IMR-90 (cell line): ENCODE measurements at regions not wholly inside any gene's neighbourhood (a gene's known extent, or its start where the extent isn't known, plus 50 kb on each side); places are given as distances from the start of the nearest gene placed in this dataset.

Experiments
- ATAC-seq: fragments of 200-7000 bp; cut with Tn5 transposase; 2 replicates; pipeline ENCODE4 v1.9.1; 2020; ENCODE audit warnings: low read depth, mild to moderate bottlenecking, moderate library complexity
- BruUV-seq: library from RNA; stranded (reverse); fragments of 400-500 nt; replicated peaks from 2 replicates; lab custom pipeline; 2021; lab: Mats Ljungman, UMichigan
- CTCF ChIA-PET: fragments of 300-600 bp; formaldehyde crosslinking; extraction: SDS; loops from one replicate; lab custom pipeline; 2021; ENCODE audit warnings: antibody characterized with exemption; lab: Yijun Ruan, JAX
- POLR2A ChIA-PET: fragments of 300-600 bp; sonication (Branson Sonifier 250); formaldehyde crosslinking; loops from one replicate; lab custom pipeline; 2022; ENCODE audit warnings: antibody characterized with exemption; ENCODE audit not compliant: unreplicated experiment; lab: Charles Lee
- DNase-seq: peaks from one replicate; pipeline ENCODE4 v3.0.0; 2013
- H2AFZ ChIP-seq: replicated peaks from 2 replicates; pipeline ENCODE3; 2013; ENCODE audit warnings: low read length, mild to moderate bottlenecking; ENCODE audit not compliant: poor library complexity
- H2AK5ac ChIP-seq: 2 replicates; pipeline ENCODE4 v1.6.1; 2013; ENCODE audit warnings: low read depth, low read length, inconsistent platforms
- H2AK9ac ChIP-seq: replicated peaks from 2 replicates; pipeline ENCODE3; 2013; ENCODE audit warnings: mild to moderate bottlenecking, low read depth, low read length, moderate library complexity; ENCODE audit not compliant: poor library complexity
- H2BK120ac ChIP-seq: 2 replicates; pipeline ENCODE4 v1.6.1; 2013; ENCODE audit warnings: low read depth, low read length, inconsistent platforms
- H2BK15ac ChIP-seq: 3 replicates; pipeline ENCODE4 v1.6.1; 2013; ENCODE audit warnings: low read depth, low read length, inconsistent platforms
- H2BK20ac ChIP-seq: 2 replicates; pipeline ENCODE4 v1.6.1; 2013; ENCODE audit warnings: low read depth, mild to moderate bottlenecking, inconsistent platforms, low read length, moderate library complexity
- H2BK5ac ChIP-seq: 2 replicates; pipeline ENCODE4 v1.6.1; 2013; ENCODE audit warnings: mild to moderate bottlenecking, low read depth, low read length, inconsistent platforms; ENCODE audit not compliant: poor library complexity, severe bottlenecking
- H3K14ac ChIP-seq: replicated peaks from 2 replicates; pipeline ENCODE4 v1.6.1; 2013; ENCODE audit warnings: low read depth, low read length, inconsistent platforms
- H3K18ac ChIP-seq: 2 replicates; pipeline ENCODE4 v1.6.1; 2013; ENCODE audit warnings: low read depth, low read length, control low read depth
- H3K23ac ChIP-seq: 2 replicates; pipeline ENCODE4 v1.6.1; 2013; ENCODE audit warnings: low read depth, low read length, inconsistent platforms
- H3K27ac ChIP-seq: 2 replicates; pipeline ENCODE4 v1.5.1; 2013; ENCODE audit warnings: mild to moderate bottlenecking, control low read depth, low read length; ENCODE audit not compliant: insufficient read depth
- H3K27me3 ChIP-seq: 2 replicates; pipeline ENCODE4 v1.6.1; 2013; ENCODE audit warnings: low read length; ENCODE audit not compliant: control insufficient read depth, insufficient read depth
- H3K36me3 ChIP-seq: 2 replicates; pipeline ENCODE4 v1.6.1; 2013; ENCODE audit warnings: low read length, mixed read lengths; ENCODE audit not compliant: control insufficient read depth, insufficient read depth
- H3K4ac ChIP-seq: 2 replicates; pipeline ENCODE4 v1.6.1; 2013; ENCODE audit warnings: low read depth, low read length, inconsistent platforms
- H3K4me1 ChIP-seq: 2 replicates; pipeline ENCODE4 v1.6.1; 2013; ENCODE audit warnings: low read length, mixed read lengths; ENCODE audit not compliant: control insufficient read depth, insufficient read depth
- H3K4me2 ChIP-seq: 2 replicates; pipeline ENCODE4 v1.6.1; 2013; ENCODE audit warnings: low read depth, mild to moderate bottlenecking, control low read depth, low read length, moderate library complexity
- H3K4me3 ChIP-seq: 2 replicates; pipeline ENCODE4 v1.5.1; 2013; ENCODE audit warnings: low read depth, mild to moderate bottlenecking, control low read depth, low read length, moderate library complexity; ENCODE audit not compliant: insufficient read depth
- H3K56ac ChIP-seq: 2 replicates; pipeline ENCODE4 v1.6.1; 2013; ENCODE audit warnings: low read length, inconsistent platforms; ENCODE audit not compliant: insufficient read depth; ENCODE audit errors: extremely low read depth
- H3K79me1 ChIP-seq, 2 experiments: 2 replicates each; pipeline ENCODE4 v1.6.1; 2013; ENCODE audit warnings: low read length in 2 of 2, inconsistent platforms in 1 of 2, low read depth in 1 of 2
- H3K9ac ChIP-seq: 2 replicates; pipeline ENCODE4 v1.6.1; 2013; ENCODE audit warnings: low read depth, low read length, control low read depth
- H3K9me1 ChIP-seq: 2 replicates; pipeline ENCODE4 v1.6.1; 2013; ENCODE audit warnings: low read length, inconsistent platforms; ENCODE audit not compliant: insufficient read depth
- H3K9me3 ChIP-seq: 2 replicates; pipeline ENCODE4 v1.6.1; 2013; ENCODE audit warnings: low read length; ENCODE audit not compliant: control insufficient read depth, insufficient read depth
- H4K20me1 ChIP-seq: 2 replicates; pipeline ENCODE4 v1.6.1; 2013; ENCODE audit warnings: low read length, inconsistent platforms; ENCODE audit not compliant: insufficient read depth
- H4K5ac ChIP-seq: 2 replicates; pipeline ENCODE4 v1.6.1; 2013; ENCODE audit warnings: mild to moderate bottlenecking, low read depth, low read length, control low read depth
- H4K8ac ChIP-seq, 2 experiments: 2 replicates each; pipeline ENCODE4 v1.6.1; 2013; ENCODE audit warnings: low read depth in 2 of 2, low read length in 2 of 2, control low read depth in 1 of 2, inconsistent platforms in 1 of 2
- H4K91ac ChIP-seq: 2 replicates; pipeline ENCODE4 v1.6.1; 2013; ENCODE audit warnings: low read depth, low read length, inconsistent platforms; ENCODE audit not compliant: insufficient read depth
- BHLHE40 ChIP-seq: fragments of 150-350 bp; IDR thresholded peaks from 2 replicates; pipeline ENCODE4 v1.6.1; 2016; ENCODE audit warnings: mild to moderate bottlenecking, low read depth, low read length
- CEBPB ChIP-seq: IDR thresholded peaks from 2 replicates; pipeline ENCODE4 v1.6.1; 2012; ENCODE audit warnings: low read depth, low read length, improper control_type of control experiment
- CHD1 ChIP-seq: IDR thresholded peaks from 2 replicates; pipeline ENCODE4 v1.6.1; 2012; ENCODE audit warnings: low read depth, low read length, improper control_type of control experiment
- FOS ChIP-seq: fragments of 150-350 bp; IDR thresholded peaks from 2 replicates; pipeline ENCODE4 v1.6.1; 2016; ENCODE audit warnings: low read depth, low read length
- MAFK ChIP-seq: IDR thresholded peaks from 2 replicates; pipeline ENCODE4 v1.6.1; 2012; ENCODE audit warnings: low read depth, low read length, improper control_type of control experiment
- MAZ ChIP-seq: IDR thresholded peaks from 2 replicates; pipeline ENCODE4 v1.6.1; 2012; ENCODE audit warnings: low read depth, mild to moderate bottlenecking, low read length, improper control_type of control experiment, moderate library complexity, borderline replicate concordance
- MXI1 ChIP-seq: IDR thresholded peaks from 2 replicates; pipeline ENCODE4 v1.6.1; 2012; ENCODE audit warnings: low read depth, mild to moderate bottlenecking, low read length, moderate library complexity, borderline replicate concordance
- NFE2L2 ChIP-seq: fragments of 150-350 bp; IDR thresholded peaks from 2 replicates; pipeline ENCODE4 v1.6.1; 2016; ENCODE audit warnings: low read depth, mild to moderate bottlenecking, low read length
- POLR2A ChIP-seq: IDR thresholded peaks from 2 replicates; pipeline ENCODE4 v1.6.1; 2012; ENCODE audit warnings: mild to moderate bottlenecking, low read depth, low read length
- RAD21 ChIP-seq: IDR thresholded peaks from 2 replicates; pipeline ENCODE4 v1.6.1; 2012; ENCODE audit warnings: low read length, improper control_type of control experiment
- RCOR1 ChIP-seq: IDR thresholded peaks from 2 replicates; pipeline ENCODE4 v1.6.1; 2012; ENCODE audit warnings: mild to moderate bottlenecking, low read length, improper control_type of control experiment; ENCODE audit not compliant: insufficient replicate concordance
- RFX5 ChIP-seq: IDR thresholded peaks from 2 replicates; pipeline ENCODE4 v1.8.0; 2012; ENCODE audit warnings: low read depth, mild to moderate bottlenecking, low read length, moderate library complexity
- SMC3 ChIP-seq: fragments of 150-350 bp; IDR thresholded peaks from 2 replicates; pipeline ENCODE4 v1.6.1; 2016; ENCODE audit warnings: low read depth, mild to moderate bottlenecking, antibody characterized with exemption, low read length, moderate library complexity
- WGBS, 2 experiments: methylation state at CpG; one replicate each; pipeline versions ENCODE4 v1.1.5 to v1.1.7; 2013; ENCODE audit warnings: missing lambda C conversion rate in 2 of 2; ENCODE audit not compliant: insufficient read length in 1 of 2; ENCODE audit errors: extremely low coverage in 2 of 2; 5-methylcytosine and 5-hydroxymethylcytosine counted together
- dilution Hi-C: fragments of 300-500 bp; cut with HindIII; formaldehyde crosslinking; loops from one replicate; pipeline ENCODE4 v1.14.3; 2018; ENCODE audit warnings: low sequenced_read_pairs; ENCODE audit not compliant: unreplicated experiment
- in situ Hi-C: fragments of 300-500 bp; cut with MboI; formaldehyde crosslinking; loops from 3 replicates; pipeline ENCODE4 v1.14.3; 2019; ENCODE audit warnings: low sequenced_read_pairs, inconsistent platforms, mixed read lengths
- intact Hi-C: fragments of 100-400 bp; cut with micrococcal nuclease; formaldehyde crosslinking; loops from 2 replicates; pipeline ENCODE4 v1.10.0; 2022
- TF ChIP-seq, protein P1 (sequence below): fragments of 150-350 bp; IDR thresholded peaks from 2 replicates; pipeline ENCODE4 v1.6.1; 2016; ENCODE audit warnings: low read depth, mild to moderate bottlenecking, low read length, moderate library complexity, borderline replicate concordance
- TF ChIP-seq, protein P2 (sequence below): conservative IDR thresholded peaks from 2 replicates; pipeline ENCODE4 v1.5.1; 2012; ENCODE audit warnings: mild to moderate bottlenecking, low read depth, low read length, improper control_type of control experiment
- TF ChIP-seq, protein P3 (sequence below): fragments of 150-350 bp; IDR thresholded peaks from 2 replicates; pipeline ENCODE4 v1.6.1; 2017; ENCODE audit warnings: mild to moderate bottlenecking, antibody characterized with exemption, low read length, low read depth

DNA sequence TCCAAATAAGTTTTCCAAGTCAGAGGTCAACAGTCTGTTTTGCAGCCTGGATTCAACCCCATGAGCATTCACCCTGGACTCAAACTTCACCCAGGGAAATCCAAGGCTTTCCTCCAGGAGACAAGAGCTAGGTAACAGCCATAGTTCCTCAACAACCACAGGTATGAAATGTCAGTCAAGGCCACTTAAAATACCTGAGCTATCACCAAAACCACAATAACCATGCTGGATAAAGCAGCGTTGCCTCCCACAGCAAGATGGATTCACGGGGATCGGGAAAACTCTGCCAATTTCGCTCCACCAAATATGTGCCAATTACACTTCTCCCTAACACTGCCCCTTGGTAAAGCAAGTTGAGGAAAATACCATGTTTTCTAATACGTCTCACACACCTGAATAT is 444.1 kb upstream of the KLF6 start:
- H3K18ac ChIP-seq: no peak overlapping the region
- intact Hi-C loops (no loop called here), in situ Hi-C loops (no loop called here), dilution Hi-C loops (no loop called here)
- no peak overlapping the region for H3K56ac ChIP-seq
- TF ChIP-seq NFE2L2: no peak
- no peak for TF ChIP-seq MAZ
- TF ChIP-seq POLR2A: no peak
- TF ChIP-seq SMC3: no peak
- TF ChIP-seq MAFK: no peak
- no peak for TF ChIP-seq RCOR1
- TF ChIP-seq CHD1: no peak
- TF ChIP-seq, protein P1, sequence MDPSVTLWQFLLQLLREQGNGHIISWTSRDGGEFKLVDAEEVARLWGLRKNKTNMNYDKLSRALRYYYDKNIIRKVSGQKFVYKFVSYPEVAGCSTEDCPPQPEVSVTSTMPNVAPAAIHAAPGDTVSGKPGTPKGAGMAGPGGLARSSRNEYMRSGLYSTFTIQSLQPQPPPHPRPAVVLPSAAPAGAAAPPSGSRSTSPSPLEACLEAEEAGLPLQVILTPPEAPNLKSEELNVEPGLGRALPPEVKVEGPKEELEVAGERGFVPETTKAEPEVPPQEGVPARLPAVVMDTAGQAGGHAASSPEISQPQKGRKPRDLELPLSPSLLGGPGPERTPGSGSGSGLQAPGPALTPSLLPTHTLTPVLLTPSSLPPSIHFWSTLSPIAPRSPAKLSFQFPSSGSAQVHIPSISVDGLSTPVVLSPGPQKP: no peak
- no peak for TF ChIP-seq CEBPB
- no peak for TF ChIP-seq MXI1
- TF ChIP-seq RFX5: no peak
- TF ChIP-seq, protein P2, sequence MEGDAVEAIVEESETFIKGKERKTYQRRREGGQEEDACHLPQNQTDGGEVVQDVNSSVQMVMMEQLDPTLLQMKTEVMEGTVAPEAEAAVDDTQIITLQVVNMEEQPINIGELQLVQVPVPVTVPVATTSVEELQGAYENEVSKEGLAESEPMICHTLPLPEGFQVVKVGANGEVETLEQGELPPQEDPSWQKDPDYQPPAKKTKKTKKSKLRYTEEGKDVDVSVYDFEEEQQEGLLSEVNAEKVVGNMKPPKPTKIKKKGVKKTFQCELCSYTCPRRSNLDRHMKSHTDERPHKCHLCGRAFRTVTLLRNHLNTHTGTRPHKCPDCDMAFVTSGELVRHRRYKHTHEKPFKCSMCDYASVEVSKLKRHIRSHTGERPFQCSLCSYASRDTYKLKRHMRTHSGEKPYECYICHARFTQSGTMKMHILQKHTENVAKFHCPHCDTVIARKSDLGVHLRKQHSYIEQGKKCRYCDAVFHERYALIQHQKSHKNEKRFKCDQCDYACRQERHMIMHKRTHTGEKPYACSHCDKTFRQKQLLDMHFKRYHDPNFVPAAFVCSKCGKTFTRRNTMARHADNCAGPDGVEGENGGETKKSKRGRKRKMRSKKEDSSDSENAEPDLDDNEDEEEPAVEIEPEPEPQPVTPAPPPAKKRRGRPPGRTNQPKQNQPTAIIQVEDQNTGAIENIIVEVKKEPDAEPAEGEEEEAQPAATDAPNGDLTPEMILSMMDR: no peak
- TF ChIP-seq BHLHE40: no peak
- no peak for TF ChIP-seq FOS
- TF ChIP-seq, protein P3, sequence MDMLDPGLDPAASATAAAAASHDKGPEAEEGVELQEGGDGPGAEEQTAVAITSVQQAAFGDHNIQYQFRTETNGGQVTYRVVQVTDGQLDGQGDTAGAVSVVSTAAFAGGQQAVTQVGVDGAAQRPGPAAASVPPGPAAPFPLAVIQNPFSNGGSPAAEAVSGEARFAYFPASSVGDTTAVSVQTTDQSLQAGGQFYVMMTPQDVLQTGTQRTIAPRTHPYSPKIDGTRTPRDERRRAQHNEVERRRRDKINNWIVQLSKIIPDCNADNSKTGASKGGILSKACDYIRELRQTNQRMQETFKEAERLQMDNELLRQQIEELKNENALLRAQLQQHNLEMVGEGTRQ: no peak
- TF ChIP-seq RAD21: no peak
- no peak overlapping the region for H2BK5ac ChIP-seq
- H3K36me3 ChIP-seq: no peaks in the 10 kb centered on the region
- H4K8ac ChIP-seq: no peak overlapping the region
- H3K23ac ChIP-seq: no peak overlapping the region
- H3K14ac ChIP-seq: no peak overlapping the region
- H2AK5ac ChIP-seq: no peak overlapping the region
- no peak overlapping the region for H3K9ac ChIP-seq
- H2AFZ ChIP-seq: no peak overlapping the region
- no peak overlapping the region for H4K5ac ChIP-seq
- H3K4ac ChIP-seq: no peak overlapping the region
- ChIA-PET POLR2A (no interaction called here), CTCF (interaction anchor here (1.0 kb wide), 1 partner anchor 10 kb away, joined by 4 read pairs; no protein-coding TSS in a partner anchor)
- no peak for ATAC-seq
- no peaks in the 10 kb centered on the region for H3K79me1 ChIP-seq
- H2AK9ac ChIP-seq: no peak overlapping the region
- no peak overlapping the region for H3K27ac ChIP-seq
- no peaks in the 10 kb centered on the region for H4K20me1 ChIP-seq
- H2BK20ac ChIP-seq: no peak overlapping the region
- H2BK120ac ChIP-seq: no peak overlapping the region
- H3K4me3 ChIP-seq: no peak overlapping the region
- DNase-seq: no peak
- no CpG with 5 or more reads among the region's 5 CpGs for WGBS, 2 experiments
- peak overlapping the region; percentile 60; the same call in 1 of the 3 replicates for H2BK15ac ChIP-seq
- no peaks in the 10 kb centered on the region for H3K9me1 ChIP-seq
- no peak overlapping the region for H4K91ac ChIP-seq
- peaks cover 9% of the 10 kb centered on the region for H3K9me3 ChIP-seq
- no peak overlapping the region for H3K4me2 ChIP-seq
- no peaks in the 10 kb centered on the region for H3K4me1 ChIP-seq
- no peaks in the 10 kb centered on the region for H3K27me3 ChIP-seq
- no TSS peak for BruUV-seq
